ENCODE measurements at regions not wholly inside any gene's neighbourhood (a gene's known extent, or its start where the extent isn't known, plus 50 kb on each side); places are given as distances from the start of the nearest gene placed in this dataset.

DNA sequence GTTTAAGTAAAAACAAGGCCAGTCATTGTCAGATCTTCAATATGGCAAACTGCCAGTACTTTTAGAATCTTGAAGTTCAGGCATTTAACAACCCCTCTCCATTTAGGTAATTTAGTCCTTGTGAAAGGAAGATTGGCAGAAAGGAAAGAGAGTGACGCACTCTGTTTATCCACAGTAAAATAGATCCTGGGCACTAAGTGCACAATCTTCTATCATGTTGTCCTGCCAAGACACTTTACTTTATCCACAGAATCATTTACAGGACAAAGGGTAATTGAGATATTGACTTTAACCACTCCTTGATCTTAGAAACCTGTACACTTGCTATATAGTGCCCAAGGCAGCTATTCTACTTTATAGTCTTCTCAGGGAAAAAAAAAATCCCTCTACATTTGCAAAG, 786.4 kb upstream of the SLITRK1 start:
- TF ChIP-seq, protein P1, sequence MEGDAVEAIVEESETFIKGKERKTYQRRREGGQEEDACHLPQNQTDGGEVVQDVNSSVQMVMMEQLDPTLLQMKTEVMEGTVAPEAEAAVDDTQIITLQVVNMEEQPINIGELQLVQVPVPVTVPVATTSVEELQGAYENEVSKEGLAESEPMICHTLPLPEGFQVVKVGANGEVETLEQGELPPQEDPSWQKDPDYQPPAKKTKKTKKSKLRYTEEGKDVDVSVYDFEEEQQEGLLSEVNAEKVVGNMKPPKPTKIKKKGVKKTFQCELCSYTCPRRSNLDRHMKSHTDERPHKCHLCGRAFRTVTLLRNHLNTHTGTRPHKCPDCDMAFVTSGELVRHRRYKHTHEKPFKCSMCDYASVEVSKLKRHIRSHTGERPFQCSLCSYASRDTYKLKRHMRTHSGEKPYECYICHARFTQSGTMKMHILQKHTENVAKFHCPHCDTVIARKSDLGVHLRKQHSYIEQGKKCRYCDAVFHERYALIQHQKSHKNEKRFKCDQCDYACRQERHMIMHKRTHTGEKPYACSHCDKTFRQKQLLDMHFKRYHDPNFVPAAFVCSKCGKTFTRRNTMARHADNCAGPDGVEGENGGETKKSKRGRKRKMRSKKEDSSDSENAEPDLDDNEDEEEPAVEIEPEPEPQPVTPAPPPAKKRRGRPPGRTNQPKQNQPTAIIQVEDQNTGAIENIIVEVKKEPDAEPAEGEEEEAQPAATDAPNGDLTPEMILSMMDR (IDR thresholded peaks at IDR 0.05): no peak
- no peak for TF ChIP-seq EZH2 (IDR thresholded peaks at IDR 0.05; ENCODE audit: borderline replicate concordance, insufficient read depth, low read depth, low read length, poor library complexity, severe bottlenecking)

Data from B cell (primary cell).